Glutamatergic neuron (in vitro differentiated cells): ENCODE measurements at regions not wholly inside any gene's neighbourhood (a gene's known extent, or its start where the extent isn't known, plus 50 kb on each side); places are given as distances from the start of the nearest gene placed in this dataset.

Experiments
- DNase-seq: peaks from one replicate; pipeline ENCODE4 v3.0.0; 2022
- H3K27ac Mint-ChIP-seq: one replicate; pipeline ENCODE4 v1.8.0; 2020; ENCODE audit warnings: mild to moderate bottlenecking, mixed read lengths, inconsistent platforms; ENCODE audit not compliant: unreplicated experiment
- H3K27me3 Mint-ChIP-seq: one replicate; pipeline ENCODE4 v1.8.0; 2020; ENCODE audit warnings: mild to moderate bottlenecking, moderate library complexity, mixed read lengths, inconsistent platforms; ENCODE audit not compliant: unreplicated experiment
- H3K36me3 Mint-ChIP-seq: one replicate; pipeline ENCODE4 v1.8.0; 2020; ENCODE audit warnings: mild to moderate bottlenecking, mixed read lengths, inconsistent platforms; ENCODE audit not compliant: unreplicated experiment
- H3K4me1 Mint-ChIP-seq: one replicate; pipeline ENCODE4 v1.8.0; 2020; ENCODE audit warnings: mild to moderate bottlenecking, low read depth, mixed read lengths, inconsistent platforms; ENCODE audit not compliant: unreplicated experiment
- H3K4me3 Mint-ChIP-seq: one replicate; pipeline ENCODE4 v1.8.0; 2020; ENCODE audit warnings: mild to moderate bottlenecking, mixed read lengths, inconsistent platforms; ENCODE audit not compliant: unreplicated experiment
- H3K9me3 Mint-ChIP-seq: one replicate; pipeline ENCODE4 v1.8.0; 2020; ENCODE audit warnings: mild to moderate bottlenecking, moderate library complexity, mixed read lengths, inconsistent platforms; ENCODE audit not compliant: unreplicated experiment
- TF ChIP-seq, protein P1 (sequence below): fragments of 200-600 bp; sonication (generic); IDR thresholded peaks from one replicate; pipeline ENCODE4 v1.5.0; 2021; ENCODE audit not compliant: partially characterized antibody, unreplicated experiment

DNA sequence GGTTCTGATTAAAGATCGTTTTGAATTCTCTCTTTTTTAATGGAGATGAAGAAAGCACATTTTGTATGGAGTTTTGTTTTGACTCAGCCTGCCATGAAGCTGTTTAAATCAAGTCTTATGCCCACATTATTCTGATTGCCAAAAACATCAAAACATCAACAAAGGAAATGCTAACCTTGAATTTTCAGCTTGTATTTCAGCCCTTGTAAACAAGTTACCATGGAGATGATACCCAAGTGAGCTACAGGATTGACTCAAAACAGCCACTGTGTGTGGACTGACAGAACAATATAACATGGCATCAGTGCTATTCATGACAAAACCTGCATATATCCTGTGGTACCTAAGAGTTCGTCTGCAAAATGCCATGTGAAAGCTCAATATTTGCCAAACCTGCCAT is 1581.0 kb downstream of the MAT2B start:
- no peak for DNase-seq
- Mint-ChIP-seq H3K27ac (no peak overlapping the region), H3K27me3 (no peaks in the 10 kb centered on the region), H3K4me3 (no peak overlapping the region), H3K9me3 (no peaks in the 10 kb centered on the region), H3K4me1 (no peaks in the 10 kb centered on the region), H3K36me3 (no peaks in the 10 kb centered on the region)
- TF ChIP-seq, protein P1, sequence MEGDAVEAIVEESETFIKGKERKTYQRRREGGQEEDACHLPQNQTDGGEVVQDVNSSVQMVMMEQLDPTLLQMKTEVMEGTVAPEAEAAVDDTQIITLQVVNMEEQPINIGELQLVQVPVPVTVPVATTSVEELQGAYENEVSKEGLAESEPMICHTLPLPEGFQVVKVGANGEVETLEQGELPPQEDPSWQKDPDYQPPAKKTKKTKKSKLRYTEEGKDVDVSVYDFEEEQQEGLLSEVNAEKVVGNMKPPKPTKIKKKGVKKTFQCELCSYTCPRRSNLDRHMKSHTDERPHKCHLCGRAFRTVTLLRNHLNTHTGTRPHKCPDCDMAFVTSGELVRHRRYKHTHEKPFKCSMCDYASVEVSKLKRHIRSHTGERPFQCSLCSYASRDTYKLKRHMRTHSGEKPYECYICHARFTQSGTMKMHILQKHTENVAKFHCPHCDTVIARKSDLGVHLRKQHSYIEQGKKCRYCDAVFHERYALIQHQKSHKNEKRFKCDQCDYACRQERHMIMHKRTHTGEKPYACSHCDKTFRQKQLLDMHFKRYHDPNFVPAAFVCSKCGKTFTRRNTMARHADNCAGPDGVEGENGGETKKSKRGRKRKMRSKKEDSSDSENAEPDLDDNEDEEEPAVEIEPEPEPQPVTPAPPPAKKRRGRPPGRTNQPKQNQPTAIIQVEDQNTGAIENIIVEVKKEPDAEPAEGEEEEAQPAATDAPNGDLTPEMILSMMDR = no peak

DNA sequence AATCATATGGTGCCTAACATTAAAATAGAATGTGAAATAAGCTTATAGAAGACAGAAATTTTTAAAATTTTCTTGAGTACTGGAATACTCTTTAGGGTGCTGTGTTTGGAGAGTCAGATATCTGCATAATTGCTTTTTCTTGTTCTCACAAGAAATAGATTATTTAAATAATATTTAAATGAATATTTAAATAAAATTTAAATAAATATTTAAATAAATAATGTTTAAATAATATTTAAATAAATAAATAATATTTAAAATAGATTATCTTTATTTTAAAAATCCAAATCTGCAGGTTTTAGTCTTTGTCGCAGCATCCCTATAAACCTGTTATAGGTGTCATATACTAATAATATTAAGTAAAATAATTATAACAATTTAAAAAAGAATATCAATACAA is 1589.4 kb downstream of the MAT2B start:
- H3K27me3 Mint-ChIP-seq = no peaks in the 10 kb centered on the region

DNA sequence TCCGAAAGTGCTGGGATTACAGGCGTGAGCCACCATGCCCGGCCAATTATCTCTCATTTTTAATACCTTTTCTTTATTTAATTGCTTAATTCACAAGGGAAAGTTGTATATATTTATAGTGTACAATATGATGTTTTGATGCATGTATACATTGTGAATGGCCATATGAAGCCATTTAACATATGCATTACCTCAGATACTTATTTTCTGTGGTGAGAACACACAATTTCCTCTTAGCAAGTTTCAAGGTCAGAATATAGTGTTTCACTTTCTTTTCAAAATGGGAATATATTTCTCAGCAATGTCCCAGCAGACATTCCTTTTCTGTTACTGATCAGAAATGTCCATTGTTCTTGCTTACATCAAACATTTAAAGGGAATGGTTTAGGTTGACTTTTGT is 1596.3 kb downstream of the MAT2B start:
- Mint-ChIP-seq H3K4me3 (no peak overlapping the region), H3K27me3 (no peaks in the 10 kb centered on the region), H3K4me1 (no peaks in the 10 kb centered on the region), H3K36me3 (peaks cover 13% of the 10 kb centered on the region), H3K9me3 (peaks cover 2% of the 10 kb centered on the region), H3K27ac (no peak overlapping the region)
- TF ChIP-seq, protein P1 = no peak
- no peak for DNase-seq

More for the DNA sequence above, 1589.4 kb downstream of the MAT2B start:
- TF ChIP-seq, protein P1 = no peak
- DNase-seq = no peak
- Mint-ChIP-seq H3K4me3 (no peak overlapping the region), H3K36me3 (peaks cover 10% of the 10 kb centered on the region), H3K4me1 (no peaks in the 10 kb centered on the region), H3K9me3 (no peaks in the 10 kb centered on the region), H3K27ac (no peak overlapping the region)

DNA sequence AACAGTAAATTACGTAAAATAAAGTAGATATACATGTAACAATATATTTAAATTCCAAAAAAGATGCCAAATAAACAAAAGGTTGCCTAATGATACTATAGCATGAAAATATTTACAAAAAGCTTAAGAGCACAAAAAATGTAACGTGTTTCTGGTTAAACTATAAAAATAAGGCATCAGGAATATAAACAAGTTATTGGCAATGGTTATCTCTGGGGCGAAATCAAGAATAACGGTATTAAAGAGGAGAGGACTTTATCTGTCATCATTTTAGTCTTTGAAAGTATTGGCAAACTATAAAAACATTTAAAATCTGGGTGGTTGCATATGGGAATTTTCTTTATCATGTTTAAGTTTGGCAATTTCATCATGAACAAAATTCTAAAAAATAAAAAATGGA is 1599.2 kb downstream of the MAT2B start:
- H3K9me3 Mint-ChIP-seq = peaks cover 3% of the 10 kb centered on the region
- H3K27me3 Mint-ChIP-seq = no peaks in the 10 kb centered on the region
- H3K4me1 Mint-ChIP-seq = no peaks in the 10 kb centered on the region
- DNase-seq = no peak
- TF ChIP-seq, protein P1 = no peak
- H3K36me3 Mint-ChIP-seq = peaks cover 7% of the 10 kb centered on the region
- no peak overlapping the region for H3K4me3 Mint-ChIP-seq
- H3K27ac Mint-ChIP-seq = no peak overlapping the region

DNA sequence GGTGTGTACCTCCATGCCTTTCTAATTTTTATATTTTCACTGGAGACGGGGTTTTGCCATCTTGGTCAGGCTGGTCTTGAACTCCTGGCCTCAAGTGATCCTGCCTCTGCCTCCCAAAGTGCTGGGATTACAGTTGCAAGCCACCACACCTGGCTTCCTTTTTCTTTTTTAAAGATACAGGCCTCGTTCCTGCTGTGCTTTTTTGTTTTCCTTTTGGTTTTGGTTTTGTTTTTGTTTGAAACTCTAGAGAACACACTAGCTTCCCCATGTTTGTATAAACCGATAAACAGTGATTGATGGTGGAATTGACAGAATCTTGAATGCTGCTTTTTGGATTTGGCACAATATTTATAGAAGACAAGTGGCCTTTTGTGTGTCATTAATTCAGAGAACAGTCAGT is 1603.4 kb downstream of the MAT2B start:
- no peak for DNase-seq
- no peaks in the 10 kb centered on the region for H3K36me3 Mint-ChIP-seq
- no peaks in the 10 kb centered on the region for H3K4me1 Mint-ChIP-seq

More for the DNA sequence above, 1603.4 kb downstream of the MAT2B start:
- H3K9me3 Mint-ChIP-seq = peaks cover 4% of the 10 kb centered on the region
- H3K27ac Mint-ChIP-seq = no peak overlapping the region
- no peak overlapping the region for H3K4me3 Mint-ChIP-seq
- TF ChIP-seq, protein P1 = no peak
- peaks cover 2% of the 10 kb centered on the region for H3K27me3 Mint-ChIP-seq
